AG04450 (cell line): ENCODE measurements at regions not wholly inside any gene's neighbourhood (a gene's known extent, or its start where the extent isn't known, plus 50 kb on each side); places are given as distances from the start of the nearest gene placed in this dataset.

Experiments used
- CTCF ChIA-PET: fragments of 300-600, 350-600 bp; formaldehyde crosslinking; extraction: SDS; loops from one replicate; lab custom pipeline; 2022; ENCODE audit warnings: antibody characterized with exemption, inconsistent platforms; lab: Charles Lee
- POLR2A ChIA-PET: fragments of 350-600 bp; formaldehyde crosslinking; extraction: SDS; loops from one replicate; lab custom pipeline; 2021; ENCODE audit warnings: antibody characterized with exemption, inconsistent platforms; lab: Yijun Ruan, JAX
- DNase-seq: peaks from one replicate; pipeline ENCODE4 v3.0.0-alpha.2; 2011; ENCODE audit warnings: low read depth, low spot score
- H3K27ac ChIP-seq: one replicate; pipeline ENCODE4 v1.5.1; 2012; ENCODE audit warnings: low read depth, low read length, control low read depth
- H3K27me3 ChIP-seq: one replicate; pipeline ENCODE4 v1.6.0; 2012; ENCODE audit warnings: low read length; ENCODE audit not compliant: control insufficient read depth, insufficient read depth
- H3K4me3 ChIP-seq: 2 replicates; pipeline ENCODE4 v1.5.1; 2011; ENCODE audit warnings: mild to moderate bottlenecking, low read depth, low read length, control low read depth
- H3K9me3 ChIP-seq: 2 replicates; pipeline ENCODE4 v1.5.1; 2012; ENCODE audit warnings: low read length; ENCODE audit not compliant: control insufficient read depth, insufficient read depth
- CTCF ChIP-seq: IDR thresholded peaks from 2 replicates; pipeline ENCODE4 v1.5.1; 2011; ENCODE audit warnings: low read depth, low read length, control low read depth, inconsistent platforms

DNA sequence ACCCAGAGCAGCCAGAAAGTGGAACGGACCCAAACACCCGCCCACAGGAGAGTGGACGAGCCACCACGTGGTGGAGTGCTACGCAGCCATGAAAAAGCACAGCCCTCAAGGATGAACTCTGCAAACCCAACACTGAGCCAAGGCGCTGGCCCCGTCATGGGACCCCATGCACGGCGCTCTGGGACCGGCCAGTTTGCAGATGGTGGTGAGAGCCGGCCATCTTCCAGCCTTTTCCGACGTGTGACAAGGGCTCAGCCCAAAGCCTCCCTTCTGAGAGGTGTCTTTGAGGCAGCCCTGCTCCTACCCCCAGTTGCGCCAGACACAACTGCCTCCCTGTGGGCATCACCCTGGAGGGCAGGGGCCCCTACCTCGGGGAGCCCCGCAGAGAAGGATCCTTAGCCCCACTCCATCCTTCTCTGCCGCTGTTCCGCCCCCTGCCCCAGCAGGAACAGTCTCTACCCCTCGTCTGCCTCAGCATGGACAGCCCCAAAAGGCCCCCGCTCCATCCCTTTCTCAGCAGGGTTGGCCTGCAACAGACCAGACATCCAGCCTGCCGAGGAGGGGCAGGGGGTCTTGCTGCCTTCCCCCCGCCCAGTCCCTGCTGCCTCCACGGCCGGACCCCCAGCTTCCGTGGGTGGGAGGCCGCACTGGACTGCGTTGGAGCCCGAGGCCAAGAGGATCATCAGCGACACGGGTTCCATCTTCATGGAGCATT lies 75.7 kb downstream of the MICALL2 start:
- Histone ChIP-seq H3K4me3 (no peak overlapping the region), H3K27ac (no peak overlapping the region), H3K27me3 (peaks cover 24% of the 10 kb centered on the region), H3K9me3 (peaks cover 4% of the 10 kb centered on the region; the same call in 1 of the 2 replicates)
- ChIA-PET POLR2A (no interaction called here), CTCF (no interaction called here)
- no peak for TF ChIP-seq CTCF
- no peak for DNase-seq

GRCh38 chr7:1384113-1384415 lies 75.2 kb downstream of the MICALL2 start:
- no peak for TF ChIP-seq CTCF
- ChIA-PET POLR2A (no interaction called here), CTCF (no interaction called here)
- Histone ChIP-seq H3K27ac (no peak overlapping the region), H3K27me3 (peaks cover 27% of the 10 kb centered on the region), H3K4me3 (no peak overlapping the region), H3K9me3 (peaks cover 4% of the 10 kb centered on the region; the same call in 1 of the 2 replicates)
- DNase-seq, result no peak
